Osteocyte (in vitro differentiated cells): ENCODE measurements at regions not wholly inside any gene's neighbourhood (a gene's known extent, or its start where the extent isn't known, plus 50 kb on each side); places are given as distances from the start of the nearest gene placed in this dataset.

Source experiments
- DNase-seq: peaks from one replicate; pipeline ENCODE4 v3.0.0; 2021; ENCODE audit warnings: mixed read lengths; ENCODE audit not compliant: unreplicated experiment; ENCODE audit errors: extremely low spot score
- H3K27ac Mint-ChIP-seq: one replicate; pipeline ENCODE4 v1.8.0; 2021; ENCODE audit warnings: mild to moderate bottlenecking, mixed read lengths; ENCODE audit not compliant: unreplicated experiment
- H3K27me3 Mint-ChIP-seq: one replicate; pipeline ENCODE4 v1.8.0; 2021; ENCODE audit warnings: mixed read lengths; ENCODE audit not compliant: unreplicated experiment
- H3K36me3 Mint-ChIP-seq: one replicate; pipeline ENCODE4 v1.8.0; 2021; ENCODE audit warnings: mixed read lengths; ENCODE audit not compliant: unreplicated experiment
- H3K4me1 Mint-ChIP-seq: one replicate; pipeline ENCODE4 v1.8.0; 2021; ENCODE audit warnings: mixed read lengths; ENCODE audit not compliant: unreplicated experiment
- H3K4me3 Mint-ChIP-seq: one replicate; pipeline ENCODE4 v1.8.0; 2021; ENCODE audit warnings: mild to moderate bottlenecking, moderate library complexity, mixed read lengths; ENCODE audit not compliant: unreplicated experiment
- H3K9me3 Mint-ChIP-seq: one replicate; pipeline ENCODE4 v1.8.0; 2021; ENCODE audit warnings: mixed read lengths; ENCODE audit not compliant: unreplicated experiment
- TF ChIP-seq, protein P1 (sequence below): fragments of 200-600 bp; sonication (generic); IDR thresholded peaks from 2 replicates; pipeline ENCODE4 v1.5.0; 2021; ENCODE audit warnings: antibody characterized with exemption, mild to moderate bottlenecking, moderate library complexity

DNA sequence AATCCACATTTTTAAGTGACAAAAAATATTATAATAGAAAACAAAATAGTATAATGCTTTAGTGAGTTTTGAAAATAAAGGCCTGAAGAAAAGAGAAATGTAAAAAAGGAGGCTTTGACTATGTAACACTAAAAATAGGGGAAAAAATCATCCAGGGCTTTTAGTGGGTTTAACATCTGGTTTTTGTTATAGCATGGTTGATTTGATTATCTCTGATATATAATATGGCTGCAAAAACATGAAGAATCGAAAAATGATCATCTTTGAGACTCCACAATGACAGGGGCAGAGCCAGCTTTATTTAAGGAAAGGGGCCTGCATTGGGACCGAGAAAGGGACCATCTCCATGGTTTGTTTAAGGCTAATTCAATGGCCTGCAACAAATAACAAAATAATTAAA lies 393.8 kb downstream of the PLK2 start:
- no peaks in the 10 kb centered on the region for H3K9me3 Mint-ChIP-seq
- no peaks in the 10 kb centered on the region for H3K27me3 Mint-ChIP-seq
- no peak overlapping the region for H3K4me3 Mint-ChIP-seq
- H3K4me1 Mint-ChIP-seq, result peaks cover 15% of the 10 kb centered on the region
- no peaks in the 10 kb centered on the region for H3K36me3 Mint-ChIP-seq
- TF ChIP-seq, protein P1, sequence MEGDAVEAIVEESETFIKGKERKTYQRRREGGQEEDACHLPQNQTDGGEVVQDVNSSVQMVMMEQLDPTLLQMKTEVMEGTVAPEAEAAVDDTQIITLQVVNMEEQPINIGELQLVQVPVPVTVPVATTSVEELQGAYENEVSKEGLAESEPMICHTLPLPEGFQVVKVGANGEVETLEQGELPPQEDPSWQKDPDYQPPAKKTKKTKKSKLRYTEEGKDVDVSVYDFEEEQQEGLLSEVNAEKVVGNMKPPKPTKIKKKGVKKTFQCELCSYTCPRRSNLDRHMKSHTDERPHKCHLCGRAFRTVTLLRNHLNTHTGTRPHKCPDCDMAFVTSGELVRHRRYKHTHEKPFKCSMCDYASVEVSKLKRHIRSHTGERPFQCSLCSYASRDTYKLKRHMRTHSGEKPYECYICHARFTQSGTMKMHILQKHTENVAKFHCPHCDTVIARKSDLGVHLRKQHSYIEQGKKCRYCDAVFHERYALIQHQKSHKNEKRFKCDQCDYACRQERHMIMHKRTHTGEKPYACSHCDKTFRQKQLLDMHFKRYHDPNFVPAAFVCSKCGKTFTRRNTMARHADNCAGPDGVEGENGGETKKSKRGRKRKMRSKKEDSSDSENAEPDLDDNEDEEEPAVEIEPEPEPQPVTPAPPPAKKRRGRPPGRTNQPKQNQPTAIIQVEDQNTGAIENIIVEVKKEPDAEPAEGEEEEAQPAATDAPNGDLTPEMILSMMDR, result no peak
- no peak overlapping the region for H3K27ac Mint-ChIP-seq
- DNase-seq, result no peak

DNA sequence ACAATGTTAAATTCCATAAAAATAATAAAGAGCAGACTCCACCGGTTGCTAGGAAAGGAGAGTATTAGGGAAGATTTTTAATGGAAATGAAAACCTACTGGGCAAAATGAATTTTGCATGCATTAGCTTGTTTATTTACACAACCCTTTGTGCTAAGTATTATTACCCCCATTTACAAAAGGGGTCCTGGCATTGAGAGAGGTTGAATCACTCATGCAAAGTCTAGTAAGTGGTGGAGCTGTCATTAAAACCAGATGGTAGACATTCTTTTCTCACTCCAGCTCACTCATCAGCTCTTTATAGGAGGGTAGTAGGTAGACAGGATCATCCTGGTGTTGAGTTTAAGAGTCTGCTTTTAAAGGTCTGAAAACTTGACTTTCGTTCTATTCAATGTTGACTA lies 395.1 kb downstream of the PLK2 start:
- H3K36me3 Mint-ChIP-seq, result no peaks in the 10 kb centered on the region
- H3K4me1 Mint-ChIP-seq, result peaks cover 20% of the 10 kb centered on the region
- no peak overlapping the region for H3K27ac Mint-ChIP-seq
- H3K9me3 Mint-ChIP-seq, result no peaks in the 10 kb centered on the region
- TF ChIP-seq, protein P1, result no peak
- no peak for DNase-seq
- no peak overlapping the region for H3K4me3 Mint-ChIP-seq
- no peaks in the 10 kb centered on the region for H3K27me3 Mint-ChIP-seq

DNA sequence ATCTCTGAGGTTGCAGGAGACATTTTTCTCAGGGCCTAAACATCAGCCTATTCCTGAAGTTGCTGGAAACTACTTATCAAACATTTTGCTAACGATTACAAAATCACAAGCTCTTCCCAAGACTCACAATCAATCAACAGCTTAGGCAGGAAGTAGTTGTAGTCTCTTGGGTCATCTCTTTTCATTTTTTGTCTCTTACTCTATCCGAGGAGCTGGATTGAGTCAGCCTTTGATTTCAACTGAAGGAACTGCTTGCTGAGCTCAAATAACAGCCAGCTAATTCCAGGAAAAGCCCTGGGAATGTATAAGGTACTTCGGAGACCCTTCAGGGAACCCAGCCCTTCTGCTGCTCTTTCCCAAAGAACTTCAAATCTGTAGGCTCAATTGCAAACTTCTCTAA lies 398.9 kb downstream of the PLK2 start:
- no peak overlapping the region for H3K4me3 Mint-ChIP-seq
- TF ChIP-seq, protein P1, result no peak
- H3K27ac Mint-ChIP-seq, result peak overlapping the region; percentile 4
- H3K36me3 Mint-ChIP-seq, result peaks cover 2% of the 10 kb centered on the region
- H3K27me3 Mint-ChIP-seq, result no peaks in the 10 kb centered on the region
- DNase-seq, result no peak
- H3K9me3 Mint-ChIP-seq, result peaks cover 11% of the 10 kb centered on the region
- H3K4me1 Mint-ChIP-seq, result peaks cover 18% of the 10 kb centered on the region

DNA sequence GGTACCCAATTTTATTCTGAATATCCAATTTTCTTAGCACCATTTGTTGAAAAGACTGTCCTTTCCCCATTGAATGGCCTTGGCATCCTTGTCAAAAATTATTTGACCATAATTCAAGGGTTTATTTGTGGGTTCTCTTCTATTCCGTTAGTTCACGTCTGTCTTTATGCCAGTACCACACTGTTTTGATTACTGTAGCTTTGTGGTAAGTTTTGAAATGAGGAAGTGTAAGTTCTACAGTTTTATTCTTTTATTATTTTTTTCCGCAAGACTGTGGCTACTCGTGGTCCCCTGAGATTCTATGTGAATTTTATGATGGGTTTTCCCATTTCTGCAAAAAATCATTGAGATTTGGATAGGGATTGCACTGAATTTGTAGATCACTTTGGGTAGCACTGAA lies 402.6 kb downstream of the PLK2 start:
- Mint-ChIP-seq H3K27ac (no peak overlapping the region), H3K4me1 (peaks cover 10% of the 10 kb centered on the region), H3K9me3 (peaks cover 14% of the 10 kb centered on the region), H3K27me3 (no peaks in the 10 kb centered on the region), H3K4me3 (no peak overlapping the region), H3K36me3 (peaks cover 2% of the 10 kb centered on the region)
- DNase-seq, result no peak
- TF ChIP-seq, protein P1, result no peak

DNA sequence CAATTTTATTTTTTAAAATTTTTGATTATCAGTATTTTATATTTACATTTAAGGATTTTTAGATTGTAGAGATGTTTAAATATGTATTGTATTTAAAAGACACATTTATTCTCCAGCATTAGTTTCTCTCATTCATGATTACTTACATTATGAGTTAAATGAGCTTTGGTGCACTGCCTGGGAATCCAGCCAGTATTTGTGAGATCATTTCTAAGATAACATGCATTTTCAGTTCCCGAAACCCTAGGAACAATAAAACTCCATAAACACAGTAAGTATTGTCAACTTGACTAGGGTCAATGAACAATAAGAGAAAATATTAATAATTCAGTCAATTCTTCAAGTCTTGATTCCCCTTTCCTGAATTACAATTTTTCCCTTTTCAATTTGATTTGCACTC lies 403.3 kb downstream of the PLK2 start:
- TF ChIP-seq, protein P1, result no peak
- H3K4me1 Mint-ChIP-seq, result peaks cover 10% of the 10 kb centered on the region
- H3K9me3 Mint-ChIP-seq, result peaks cover 14% of the 10 kb centered on the region
- H3K36me3 Mint-ChIP-seq, result peaks cover 2% of the 10 kb centered on the region
- no peak overlapping the region for H3K27ac Mint-ChIP-seq
- no peak overlapping the region for H3K4me3 Mint-ChIP-seq
- H3K27me3 Mint-ChIP-seq, result no peaks in the 10 kb centered on the region
- no peak for DNase-seq
